ENCODE measurements at regions not wholly inside any gene's neighbourhood (a gene's known extent, or its start where the extent isn't known, plus 50 kb on each side); places are given as distances from the start of the nearest gene placed in this dataset.

DNA sequence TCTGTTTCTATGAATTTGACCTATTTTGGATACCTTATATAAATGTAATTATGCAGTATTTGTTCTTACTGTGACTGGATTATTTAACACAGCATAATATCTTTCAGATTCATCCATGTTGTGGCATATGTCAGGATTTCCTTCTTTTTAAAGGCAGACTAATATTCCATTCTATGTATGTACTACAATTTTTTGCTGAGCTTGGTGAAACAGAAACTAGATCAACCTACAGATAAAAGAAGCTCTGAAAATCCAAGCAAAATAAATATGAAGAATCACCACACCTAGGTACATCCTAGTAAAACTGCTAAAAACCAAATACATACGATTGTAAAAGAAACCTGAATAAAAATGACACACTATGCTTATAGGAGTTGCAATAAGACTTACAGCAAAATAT lies 300.5 kb downstream of the HTR7 start:
- Histone ChIP-seq H3K9me3 (ENCODE audit: control insufficient read depth, low read length) (no peaks in the 10 kb centered on the region), H3K79me2 (peaks cover 11% of the 10 kb centered on the region), H2AFZ (no peak overlapping the region), H3K27me3 (ENCODE audit: control insufficient read depth, insufficient read depth, low read length) (no peaks in the 10 kb centered on the region), H3K4me3 (ENCODE audit: low read depth, low read length) (no peak overlapping the region), H3K4me2 (ENCODE audit: low read length) (no peak overlapping the region), H3K9ac (no peak overlapping the region), H3K36me3 (ENCODE audit: control insufficient read depth, insufficient read depth, low read length) (no peaks in the 10 kb centered on the region), H3K27ac (no peak overlapping the region), H3K4me1 (peaks cover 4% of the 10 kb centered on the region)
- TF ChIP-seq, protein P1, sequence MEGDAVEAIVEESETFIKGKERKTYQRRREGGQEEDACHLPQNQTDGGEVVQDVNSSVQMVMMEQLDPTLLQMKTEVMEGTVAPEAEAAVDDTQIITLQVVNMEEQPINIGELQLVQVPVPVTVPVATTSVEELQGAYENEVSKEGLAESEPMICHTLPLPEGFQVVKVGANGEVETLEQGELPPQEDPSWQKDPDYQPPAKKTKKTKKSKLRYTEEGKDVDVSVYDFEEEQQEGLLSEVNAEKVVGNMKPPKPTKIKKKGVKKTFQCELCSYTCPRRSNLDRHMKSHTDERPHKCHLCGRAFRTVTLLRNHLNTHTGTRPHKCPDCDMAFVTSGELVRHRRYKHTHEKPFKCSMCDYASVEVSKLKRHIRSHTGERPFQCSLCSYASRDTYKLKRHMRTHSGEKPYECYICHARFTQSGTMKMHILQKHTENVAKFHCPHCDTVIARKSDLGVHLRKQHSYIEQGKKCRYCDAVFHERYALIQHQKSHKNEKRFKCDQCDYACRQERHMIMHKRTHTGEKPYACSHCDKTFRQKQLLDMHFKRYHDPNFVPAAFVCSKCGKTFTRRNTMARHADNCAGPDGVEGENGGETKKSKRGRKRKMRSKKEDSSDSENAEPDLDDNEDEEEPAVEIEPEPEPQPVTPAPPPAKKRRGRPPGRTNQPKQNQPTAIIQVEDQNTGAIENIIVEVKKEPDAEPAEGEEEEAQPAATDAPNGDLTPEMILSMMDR (IDR thresholded peaks at IDR 0.05): no peak

DNA sequence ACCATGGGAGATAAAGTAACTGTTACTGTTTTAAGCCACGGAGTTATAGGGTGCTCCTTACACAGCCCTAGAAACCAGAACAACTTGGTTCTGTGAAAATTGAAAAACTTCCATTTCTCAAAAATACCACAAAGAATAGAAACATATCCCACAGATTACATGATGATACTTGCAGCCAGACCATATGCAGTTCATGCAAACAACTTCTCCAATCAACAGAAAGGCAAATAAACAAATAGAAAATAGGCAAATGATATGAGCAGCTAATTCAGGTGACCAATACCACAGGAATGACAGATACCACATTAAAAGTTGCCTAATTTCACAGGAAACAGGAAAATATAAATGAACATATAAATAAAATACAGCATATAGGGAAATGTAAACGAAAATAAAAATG lies 297.5 kb downstream of the HTR7 start:
- Histone ChIP-seq H3K4me2 (ENCODE audit: low read length) (no peak overlapping the region), H3K27ac (peak overlapping the region; percentile 34), H3K36me3 (ENCODE audit: control insufficient read depth, insufficient read depth, low read length) (no peaks in the 10 kb centered on the region), H3K4me1 (no peaks in the 10 kb centered on the region), H3K4me3 (ENCODE audit: low read depth, low read length) (no peak overlapping the region), H3K27me3 (ENCODE audit: control insufficient read depth, insufficient read depth, low read length) (no peaks in the 10 kb centered on the region), H2AFZ (peak overlapping the region; percentile 9), H3K9me3 (ENCODE audit: control insufficient read depth, low read length) (no peaks in the 10 kb centered on the region), H3K79me2 (peaks cover 8% of the 10 kb centered on the region), H3K9ac (no peak overlapping the region)
- TF ChIP-seq, protein P1 (IDR thresholded peaks at IDR 0.05): no peak

GRCh38 chr10:90561666-90562065 lies 296.2 kb downstream of the HTR7 start:
- Histone ChIP-seq H3K4me2 (ENCODE audit: low read length) (no peak overlapping the region), H3K9me3 (ENCODE audit: control insufficient read depth, low read length) (no peaks in the 10 kb centered on the region), H3K79me2 (peaks cover 3% of the 10 kb centered on the region), H3K9ac (no peak overlapping the region), H3K27ac (no peak overlapping the region), H3K4me3 (ENCODE audit: low read depth, low read length) (no peak overlapping the region), H3K4me1 (no peaks in the 10 kb centered on the region), H3K27me3 (ENCODE audit: control insufficient read depth, insufficient read depth, low read length) (no peaks in the 10 kb centered on the region), H3K36me3 (ENCODE audit: control insufficient read depth, insufficient read depth, low read length) (no peaks in the 10 kb centered on the region), H2AFZ (no peak overlapping the region)
- TF ChIP-seq, protein P1 (IDR thresholded peaks at IDR 0.05): no peak

GRCh38 chr10:90571481-90572258 lies 286.2 kb downstream of the HTR7 start:
- Histone ChIP-seq H3K4me3 (ENCODE audit: low read depth, low read length) (no peak overlapping the region), H3K4me1 (peaks cover 9% of the 10 kb centered on the region), H2AFZ (no peak overlapping the region), H3K4me2 (ENCODE audit: low read length) (no peak overlapping the region), H3K9ac (no peak overlapping the region), H3K79me2 (peaks cover 22% of the 10 kb centered on the region), H3K9me3 (ENCODE audit: control insufficient read depth, low read length) (no peaks in the 10 kb centered on the region), H3K27ac (no peak overlapping the region), H3K36me3 (ENCODE audit: control insufficient read depth, insufficient read depth, low read length) (no peaks in the 10 kb centered on the region), H3K27me3 (ENCODE audit: control insufficient read depth, insufficient read depth, low read length) (no peaks in the 10 kb centered on the region)
- TF ChIP-seq, protein P1 (IDR thresholded peaks at IDR 0.05): no peak

DNA sequence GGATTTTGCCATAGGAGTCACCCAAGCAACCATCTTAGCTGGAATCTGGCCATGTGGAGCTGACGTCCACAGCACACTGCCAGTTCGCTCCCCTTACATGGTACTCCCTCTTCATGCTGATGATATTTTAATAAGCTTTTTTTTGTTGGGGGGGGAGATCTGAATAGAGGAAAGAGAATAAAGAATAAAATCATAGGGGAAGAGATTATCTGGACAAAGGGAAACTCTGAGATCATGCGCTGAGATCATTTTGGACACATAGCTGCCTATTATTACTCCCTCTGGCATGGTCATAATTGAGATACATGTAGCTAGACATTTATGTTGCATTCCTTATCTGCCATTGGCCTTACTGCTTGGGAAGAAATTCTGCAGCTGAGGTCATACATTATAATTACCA lies 282.7 kb downstream of the HTR7 start:
- no peaks in the 10 kb centered on the region for H3K27me3 ChIP-seq (ENCODE audit: control insufficient read depth, insufficient read depth, low read length)
- H3K9me3 ChIP-seq (ENCODE audit: control insufficient read depth, low read length): no peaks in the 10 kb centered on the region
- peaks cover 14% of the 10 kb centered on the region for H3K4me1 ChIP-seq
- peaks cover 22% of the 10 kb centered on the region for H3K79me2 ChIP-seq
- H3K4me3 ChIP-seq (ENCODE audit: low read depth, low read length): no peak overlapping the region
- no peak overlapping the region for H3K9ac ChIP-seq
- TF ChIP-seq, protein P1 (IDR thresholded peaks at IDR 0.05): no peak
- no peaks in the 10 kb centered on the region for H3K36me3 ChIP-seq (ENCODE audit: control insufficient read depth, insufficient read depth, low read length)
- H3K4me2 ChIP-seq (ENCODE audit: low read length): no peak overlapping the region
- no peak overlapping the region for H3K27ac ChIP-seq
- no peak overlapping the region for H2AFZ ChIP-seq

All from parathyroid adenoma (tissue), 2 donors.